ENCODE measurements at regions not wholly inside any gene's neighbourhood (a gene's known extent, or its start where the extent isn't known, plus 50 kb on each side); places are given as distances from the start of the nearest gene placed in this dataset.
"Not testable (repeated sequence)": the region's sequence is repeated elsewhere in the genome, so short reads cannot be mapped to it uniquely, and the experiment has no call there.

DNA sequence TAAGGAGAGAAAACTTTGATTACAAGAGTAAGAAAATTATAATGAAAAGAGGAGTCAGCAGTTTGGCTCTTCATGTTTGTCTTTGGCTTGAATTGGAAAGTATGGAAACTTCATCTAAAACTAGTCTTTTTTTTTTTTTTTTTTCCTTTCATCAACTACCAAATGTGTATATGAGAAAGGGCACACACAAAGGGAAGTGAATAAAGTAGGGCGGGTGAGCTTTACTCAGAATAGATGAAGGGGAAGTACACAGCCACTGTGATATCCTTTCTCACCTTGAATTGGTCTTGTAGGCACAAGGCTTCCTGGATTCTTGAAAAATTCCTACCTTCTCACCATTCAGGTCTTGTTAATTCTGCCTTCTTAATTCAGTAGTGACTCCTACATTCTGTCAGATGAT is 652.3 kb upstream of the KCNMB2 start:
- Histone ChIP-seq H3K36me3 (ENCODE audit: insufficient read depth, low read length) (no peaks in the 10 kb centered on the region), H3K9ac (ENCODE audit: insufficient read length) (no peak overlapping the region), H3K9me3 (ENCODE audit: low read depth, low read length) (no peaks in the 10 kb centered on the region), H3K4me3 (no peak overlapping the region), H3K27ac (no peak overlapping the region)
- no peak for DNase-seq (ENCODE audit: low read depth, low spot score)
- TF ChIP-seq FOXP2 (optimal IDR thresholded peaks at IDR 0.05; ENCODE audit: control extremely low read depth, extremely low read length, insufficient read depth) (no peak), POLR2AphosphoS5 (IDR thresholded peaks at IDR 0.05; ENCODE audit: borderline replicate concordance, low read depth, low read length) (no peak), EZH2 (IDR thresholded peaks at IDR 0.05) (no peak)

- no peak overlapping the region for H3K9ac ChIP-seq (ENCODE audit: insufficient read length)
- H3K9me3 ChIP-seq (ENCODE audit: low read depth, low read length) = no peaks in the 10 kb centered on the region
- TF ChIP-seq EZH2 (IDR thresholded peaks at IDR 0.05) = no peak
- no peak for TF ChIP-seq POLR2AphosphoS5 (IDR thresholded peaks at IDR 0.05; ENCODE audit: borderline replicate concordance, low read depth, low read length)
- no peak for TF ChIP-seq FOXP2 (optimal IDR thresholded peaks at IDR 0.05; ENCODE audit: control extremely low read depth, extremely low read length, insufficient read depth)
- no peaks in the 10 kb centered on the region for H3K36me3 ChIP-seq (ENCODE audit: insufficient read depth, low read length)
- DNase-seq (ENCODE audit: low read depth, low spot score) = no peak
- no peak overlapping the region for H3K4me3 ChIP-seq
- H3K27ac ChIP-seq = no peak overlapping the region
Measured at GRCh38 chr3:177885063-177885462, 651.2 kb upstream of the KCNMB2 start.

GRCh38 chr3:177886501-177886900 is 649.7 kb upstream of the KCNMB2 start:
- DNase-seq (ENCODE audit: low read depth, low spot score) = no peak
- Histone ChIP-seq H3K9me3 (ENCODE audit: low read depth, low read length) (no peaks in the 10 kb centered on the region), H3K4me3 (no peak overlapping the region), H3K27ac (peak overlapping the region; percentile 37; the same call in 1 of the 2 replicates), H3K9ac (ENCODE audit: insufficient read length) (peak overlapping the region; percentile 3), H3K36me3 (ENCODE audit: insufficient read depth, low read length) (no peaks in the 10 kb centered on the region)
- TF ChIP-seq FOXP2 (optimal IDR thresholded peaks at IDR 0.05; ENCODE audit: control extremely low read depth, extremely low read length, insufficient read depth) (no peak), EZH2 (IDR thresholded peaks at IDR 0.05) (no peak), POLR2AphosphoS5 (IDR thresholded peaks at IDR 0.05; ENCODE audit: borderline replicate concordance, low read depth, low read length) (no peak)

DNA sequence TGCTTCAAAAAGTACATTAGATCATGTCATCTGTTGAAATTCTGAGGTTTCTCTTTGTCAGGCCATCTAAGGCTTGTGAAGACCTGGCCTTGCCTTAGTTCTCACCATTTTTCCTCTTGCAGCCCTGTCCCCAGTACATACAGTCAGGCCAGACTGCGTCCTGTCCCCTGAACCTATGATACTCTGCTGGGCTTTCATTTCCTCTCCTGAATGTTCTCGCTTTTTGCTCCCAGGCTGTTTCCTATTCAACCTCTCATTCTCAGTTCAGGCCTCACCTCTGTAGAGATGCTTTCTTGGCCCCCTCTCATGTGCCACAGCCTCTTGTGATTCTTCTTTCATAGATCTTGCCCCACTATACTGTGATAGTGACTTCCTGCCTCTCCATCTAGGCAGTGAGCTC is 648.8 kb upstream of the KCNMB2 start:
- H3K36me3 ChIP-seq (ENCODE audit: insufficient read depth, low read length) = no peaks in the 10 kb centered on the region
- no peak overlapping the region for H3K9ac ChIP-seq (ENCODE audit: insufficient read length)
- H3K9me3 ChIP-seq (ENCODE audit: low read depth, low read length) = no peaks in the 10 kb centered on the region
- TF ChIP-seq EZH2 (IDR thresholded peaks at IDR 0.05) (no peak), POLR2AphosphoS5 (IDR thresholded peaks at IDR 0.05; ENCODE audit: borderline replicate concordance, low read depth, low read length) (no peak), FOXP2 (optimal IDR thresholded peaks at IDR 0.05; ENCODE audit: control extremely low read depth, extremely low read length, insufficient read depth) (no peak)
- DNase-seq (ENCODE audit: low read depth, low spot score) = no peak
- H3K27ac ChIP-seq = no peak overlapping the region
- no peak overlapping the region for H3K4me3 ChIP-seq

GRCh38 chr3:177889161-177889560 is 647.1 kb upstream of the KCNMB2 start:
- Histone ChIP-seq H3K9me3 (ENCODE audit: low read depth, low read length) (no peaks in the 10 kb centered on the region), H3K9ac (ENCODE audit: insufficient read length) (no peak overlapping the region), H3K4me3 (no peak overlapping the region), H3K27ac (no peak overlapping the region), H3K36me3 (ENCODE audit: insufficient read depth, low read length) (no peaks in the 10 kb centered on the region)
- TF ChIP-seq POLR2AphosphoS5 (IDR thresholded peaks at IDR 0.05; ENCODE audit: borderline replicate concordance, low read depth, low read length) (no peak), FOXP2 (optimal IDR thresholded peaks at IDR 0.05; ENCODE audit: control extremely low read depth, extremely low read length, insufficient read depth) (no peak), EZH2 (IDR thresholded peaks at IDR 0.05) (no peak)
- DNase-seq (ENCODE audit: low read depth, low spot score) = no peak

DNA sequence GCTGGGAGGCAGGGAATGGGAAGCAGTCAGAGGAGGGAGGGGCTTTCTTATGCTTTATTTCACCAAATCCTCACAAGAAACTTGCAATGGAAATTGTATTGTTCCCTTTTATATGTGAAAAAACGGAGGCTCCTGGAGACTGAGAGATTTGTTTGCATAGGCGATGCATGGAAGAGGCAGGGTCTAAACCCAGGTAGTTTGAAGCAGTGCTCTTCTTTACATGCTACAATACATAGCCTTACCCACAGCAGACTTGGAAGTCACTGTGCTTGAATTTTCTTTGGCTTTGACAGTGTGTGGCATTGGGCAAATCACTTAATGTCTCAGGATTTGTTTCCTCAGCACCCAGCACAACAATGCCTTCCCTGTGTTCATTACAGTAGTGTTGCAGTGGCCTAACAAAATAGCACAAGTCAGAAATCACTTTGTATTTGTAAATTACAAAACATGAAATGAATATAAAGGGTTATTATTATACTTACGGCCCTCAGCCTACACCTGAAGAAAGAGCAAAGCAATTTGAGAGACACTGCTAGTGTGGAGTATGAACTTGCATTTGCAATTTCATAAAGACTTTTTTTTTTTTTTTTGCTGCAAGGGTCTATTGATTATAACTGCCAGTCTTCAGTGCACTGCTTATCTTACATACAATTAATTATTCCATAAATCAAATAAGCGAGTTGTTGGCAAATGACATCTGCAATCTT is 646.4 kb upstream of the KCNMB2 start:
- Histone ChIP-seq H3K36me3 (ENCODE audit: insufficient read depth, low read length) (no peaks in the 10 kb centered on the region), H3K27ac (no peak overlapping the region), H3K4me3 (no peak overlapping the region), H3K9ac (ENCODE audit: insufficient read length) (no peak overlapping the region), H3K9me3 (ENCODE audit: low read depth, low read length) (no peaks in the 10 kb centered on the region)
- TF ChIP-seq POLR2AphosphoS5 (IDR thresholded peaks at IDR 0.05; ENCODE audit: borderline replicate concordance, low read depth, low read length) = no peak
- no peak for TF ChIP-seq EZH2 (IDR thresholded peaks at IDR 0.05)
- TF ChIP-seq FOXP2 (optimal IDR thresholded peaks at IDR 0.05; ENCODE audit: control extremely low read depth, extremely low read length, insufficient read depth) = no peak
- no peak for DNase-seq (ENCODE audit: low read depth, low spot score)

DNA sequence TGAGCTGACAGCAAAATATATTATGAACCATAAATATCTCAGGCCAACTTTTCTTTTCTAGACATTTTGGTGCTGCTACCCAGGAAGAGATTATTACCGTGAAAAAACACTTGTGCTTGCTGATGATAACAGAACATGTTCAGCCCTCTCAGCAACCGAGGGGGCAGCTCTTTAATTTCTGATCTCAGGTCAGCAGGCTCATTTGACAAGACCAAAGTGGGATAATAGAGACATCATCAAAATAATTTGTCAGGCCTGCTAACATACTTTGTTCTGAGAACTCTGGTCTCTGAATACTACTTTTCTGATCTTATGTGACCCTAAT is 645.9 kb upstream of the KCNMB2 start:
- TF ChIP-seq POLR2AphosphoS5 (IDR thresholded peaks at IDR 0.05; ENCODE audit: borderline replicate concordance, low read depth, low read length) = no peak
- TF ChIP-seq EZH2 (IDR thresholded peaks at IDR 0.05) = no peak
- no peak for TF ChIP-seq FOXP2 (optimal IDR thresholded peaks at IDR 0.05; ENCODE audit: control extremely low read depth, extremely low read length, insufficient read depth)
- Histone ChIP-seq H3K36me3 (ENCODE audit: insufficient read depth, low read length) (no peaks in the 10 kb centered on the region), H3K4me3 (no peak overlapping the region), H3K27ac (no peak overlapping the region), H3K9ac (ENCODE audit: insufficient read length) (no peak overlapping the region), H3K9me3 (ENCODE audit: low read depth, low read length) (no peaks in the 10 kb centered on the region)
- no peak for DNase-seq (ENCODE audit: low read depth, low spot score)

- H3K4me3 ChIP-seq = not testable (repeated sequence)
Measured at GRCh38 chr3:177891569-177891968, 644.7 kb upstream of the KCNMB2 start.

DNA sequence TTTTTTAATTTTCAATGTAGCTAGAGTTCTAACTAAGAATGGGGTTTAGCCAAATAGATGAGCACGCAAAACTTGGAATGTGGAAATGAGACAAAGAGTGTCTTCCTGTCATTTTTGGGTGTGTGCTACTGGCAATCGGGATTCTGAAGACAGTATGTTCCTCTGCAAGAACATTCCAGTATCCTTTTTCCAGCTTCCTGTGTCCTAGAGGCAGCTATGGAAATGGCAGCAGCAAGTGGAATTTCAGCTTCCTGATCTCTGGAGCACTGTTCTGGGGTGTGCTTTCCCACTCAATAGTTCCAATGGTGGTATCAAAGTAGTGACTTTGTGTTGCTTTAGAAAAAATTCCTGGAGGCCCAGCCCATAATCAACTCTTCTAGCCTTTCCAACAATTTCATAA is 642.9 kb upstream of the KCNMB2 start:
- TF ChIP-seq EZH2 (IDR thresholded peaks at IDR 0.05) (no peak), FOXP2 (optimal IDR thresholded peaks at IDR 0.05; ENCODE audit: control extremely low read depth, extremely low read length, insufficient read depth) (no peak), POLR2AphosphoS5 (IDR thresholded peaks at IDR 0.05; ENCODE audit: borderline replicate concordance, low read depth, low read length) (no peak)
- Histone ChIP-seq H3K9me3 (ENCODE audit: low read depth, low read length) (no peaks in the 10 kb centered on the region), H3K9ac (ENCODE audit: insufficient read length) (no peak overlapping the region), H3K36me3 (ENCODE audit: insufficient read depth, low read length) (no peaks in the 10 kb centered on the region), H3K4me3 (no peak overlapping the region), H3K27ac (no peak overlapping the region)
- no peak for DNase-seq (ENCODE audit: low read depth, low spot score)

More at GRCh38 chr3:177891569-177891968, 644.7 kb upstream of the KCNMB2 start:
- not testable (repeated sequence) for H3K27ac ChIP-seq; H3K9me3 ChIP-seq (ENCODE audit: low read depth, low read length); H3K36me3 ChIP-seq (ENCODE audit: insufficient read depth, low read length); H3K9ac ChIP-seq (ENCODE audit: insufficient read length); DNase-seq (ENCODE audit: low read depth, low spot score)

All from SK-N-MC (cell line).